HCT116 (cell line): ENCODE measurements at regions not wholly inside any gene's neighbourhood (a gene's known extent, or its start where the extent isn't known, plus 50 kb on each side); places are given as distances from the start of the nearest gene placed in this dataset.

Experiments
- ATAC-seq: fragments of 200-7000 bp; cut with Tn5 transposase; 2 replicates; pipeline ENCODE4 v1.9.1; 2020; ENCODE audit warnings: mild to moderate bottlenecking, moderate library complexity
- BruUV-seq: library from RNA; stranded (reverse); fragments of 400-500 nt; replicated peaks from 2 replicates; lab custom pipeline; 2021; lab: Mats Ljungman, UMichigan
- CTCF ChIA-PET: fragments of 300-600 bp; sonication (Branson Sonifier 250); formaldehyde crosslinking; loops from one replicate; lab custom pipeline; 2021; ENCODE audit warnings: antibody characterized with exemption; lab: Charles Lee
- POLR2A ChIA-PET: fragments of 300-600, 350-600 bp; sonication (Branson Sonifier 250); formaldehyde crosslinking; loops from one replicate; lab custom pipeline; 2021; ENCODE audit warnings: antibody characterized with exemption; lab: Charles Lee
- RAD21 ChIA-PET, 2 experiments: fragments of 300-600 bp; sonication (Branson Sonifier 250); formaldehyde crosslinking; loops; one replicate each; lab custom pipeline; 2023; ENCODE audit warnings: low total read pairs in 2 of 2; ENCODE audit not compliant: uncharacterized antibody in 2 of 2, unreplicated experiment in 2 of 2, low non-redundant PET in 1 of 2; lab: Charles Lee
- DNase-seq: peaks from one replicate; pipeline ENCODE4 v3.0.0-alpha.2; 2010; ENCODE audit warnings: low read depth, low spot score
- H2AFZ ChIP-seq: fragments of 200-600 bp; shearing (Covaris generic), sonication (generic); 2 replicates; pipeline ENCODE4 v1.6.1; 2017; ENCODE audit warnings: low read depth, mixed run types, mixed read lengths, antibody characterized with exemption, low read length; ENCODE audit not compliant: poor library complexity, severe bottlenecking
- H3K27ac ChIP-seq: 2 replicates; pipeline ENCODE4 v1.5.1; 2012; ENCODE audit warnings: low read depth, low read length
- H3K27me3 ChIP-seq: fragments of 200-600 bp; sonication (generic); 2 replicates; pipeline ENCODE4 v1.6.1; 2016; ENCODE audit warnings: mixed run types, low read length, mixed read lengths; ENCODE audit not compliant: insufficient read depth
- H3K36me3 ChIP-seq, 2 experiments: fragments of 200-500 bp in 1 of 2; fragments of 200-600 bp in 1 of 2; sonication (Bioruptor generic) in 1 of 2; sonication (generic) in 1 of 2; 2 replicates each; pipeline versions ENCODE4 v1.5.1 to v1.6.1; 2014 to 2016; ENCODE audit warnings: low read length in 2 of 2, inconsistent platforms in 1 of 2, mixed read lengths in 1 of 2, mixed run types in 1 of 2; ENCODE audit not compliant: insufficient read depth in 2 of 2, control insufficient read depth in 1 of 2
- H3K4me1 ChIP-seq, 2 experiments: fragments of 200-600 bp in 1 of 2; sonication (generic) in 1 of 2; 2 replicates each; pipeline versions ENCODE4 v1.5.1 to v1.6.1; 2012 to 2017; ENCODE audit warnings: low read length in 2 of 2, inconsistent platforms in 1 of 2, mild to moderate bottlenecking in 1 of 2, mixed read lengths in 1 of 2, mixed run types in 1 of 2, moderate library complexity in 1 of 2; ENCODE audit not compliant: insufficient read depth in 2 of 2, control insufficient read depth in 1 of 2
- H3K4me2 ChIP-seq: fragments of 200-600 bp; sonication (generic); 2 replicates; pipeline ENCODE4 v1.6.1; 2017; ENCODE audit warnings: mixed run types, low read length, mixed read lengths
- H3K4me3 ChIP-seq, 2 experiments: fragments of 200-600 bp in 1 of 2; sonication (generic) in 1 of 2; replicated peaks in 1 of 2; 2 replicates each; pipeline ENCODE4 v1.5.1; 2011 to 2016; ENCODE audit warnings: low read length in 2 of 2, control low read depth in 1 of 2, low read depth in 1 of 2, mild to moderate bottlenecking in 1 of 2, mixed read lengths in 1 of 2, mixed run types in 1 of 2
- H3K79me2 ChIP-seq: fragments of 200-600 bp; sonication (generic); 2 replicates; pipeline ENCODE4 v1.6.1; 2017; ENCODE audit warnings: mild to moderate bottlenecking, mixed run types, low read length, moderate library complexity, mixed read lengths; ENCODE audit not compliant: insufficient read depth
- H3K9ac ChIP-seq: fragments of 200-600 bp; sonication (generic); 2 replicates; pipeline ENCODE4 v1.6.1; 2016; ENCODE audit warnings: low read length, mixed read lengths
- H3K9me2 ChIP-seq: fragments of 200-600 bp; sonication (generic), shearing (Covaris generic); 2 replicates; pipeline ENCODE4 v1.6.1; 2017; ENCODE audit warnings: mixed run types, mild to moderate bottlenecking, moderate library complexity; ENCODE audit not compliant: insufficient read depth
- H3K9me3 ChIP-seq, 2 experiments: fragments of 200-500 bp in 1 of 2; fragments of 200-600 bp in 1 of 2; sonication (Bioruptor generic) in 1 of 2; sonication (generic) in 1 of 2; 2 replicates each; pipeline ENCODE4 v1.6.1; 2014 to 2017; ENCODE audit warnings: low read length in 2 of 2, mixed read lengths in 2 of 2, inconsistent platforms in 1 of 2, low read depth in 1 of 2, mild to moderate bottlenecking in 1 of 2, mixed run types in 1 of 2, moderate library complexity in 1 of 2; ENCODE audit not compliant: control insufficient read depth in 1 of 2, insufficient read depth in 1 of 2
- H4K20me1 ChIP-seq: fragments of 200-600 bp; sonication (generic), shearing (Covaris generic); 2 replicates; pipeline ENCODE4 v1.6.1; 2017; ENCODE audit warnings: mixed run types, mild to moderate bottlenecking, moderate library complexity; ENCODE audit not compliant: insufficient read depth
- EGR1 ChIP-seq: IDR thresholded peaks from 2 replicates; pipeline ENCODE4 v1.6.1; 2012; ENCODE audit warnings: low read depth
- ELF1 ChIP-seq: IDR thresholded peaks from 2 replicates; pipeline ENCODE4 v1.6.1; 2012; ENCODE audit warnings: low read depth, borderline replicate concordance
- EZH2 ChIP-seq: fragments of 200-600 bp; sonication (generic); IDR thresholded peaks from 2 replicates; pipeline ENCODE4 v1.6.1; 2017; ENCODE audit warnings: antibody characterized with exemption, mixed run types
- EZH2phosphoT487 ChIP-seq: fragments of 200-600 bp; IDR thresholded peaks from 2 replicates; pipeline ENCODE4 v1.6.1; 2018; ENCODE audit warnings: antibody characterized with exemption, borderline replicate concordance
- FOSL1 ChIP-seq: IDR thresholded peaks from 2 replicates; pipeline ENCODE4 v1.6.1; 2012; ENCODE audit warnings: low read depth
- MAX ChIP-seq: IDR thresholded peaks from 2 replicates; pipeline ENCODE4 v1.6.1; 2012
- POLR2A ChIP-seq: IDR thresholded peaks from 2 replicates; pipeline ENCODE4 v1.7.0; 2011; ENCODE audit warnings: borderline replicate concordance; ENCODE audit not compliant: insufficient read depth, insufficient read length; ENCODE audit errors: extremely low read depth
- RAD21 ChIP-seq: IDR thresholded peaks from 2 replicates; pipeline ENCODE4 v1.6.1; 2012; ENCODE audit warnings: low read depth, mild to moderate bottlenecking
- SIN3A ChIP-seq: IDR thresholded peaks from 2 replicates; pipeline ENCODE4 v1.6.1; 2012; ENCODE audit warnings: low read depth
- SP1 ChIP-seq: IDR thresholded peaks from 2 replicates; pipeline ENCODE4 v1.6.1; 2012; ENCODE audit warnings: low read depth
- TCF7L2 ChIP-seq: IDR thresholded peaks from 2 replicates; pipeline ENCODE4 v1.7.0; 2011; ENCODE audit warnings: borderline replicate concordance, inconsistent platforms; ENCODE audit not compliant: insufficient read depth, insufficient read length; ENCODE audit errors: extremely low read depth
- YY1 ChIP-seq: IDR thresholded peaks from 2 replicates; pipeline ENCODE4 v1.6.1; 2011; ENCODE audit warnings: low read length, low read depth, moderate library complexity, mild to moderate bottlenecking; ENCODE audit not compliant: insufficient replicate concordance; ENCODE audit errors: extremely low read depth
- ZBTB33 ChIP-seq: IDR thresholded peaks from 2 replicates; pipeline ENCODE4 v1.6.1; 2011; ENCODE audit warnings: mild to moderate bottlenecking, low read length, moderate library complexity; ENCODE audit not compliant: insufficient replicate concordance; ENCODE audit errors: extremely low read depth
- ZNF274 ChIP-seq: fragments of 200-500 bp; sonication (Bioruptor generic); IDR thresholded peaks from 2 replicates; pipeline ENCODE4 v1.6.1; 2014; ENCODE audit warnings: mild to moderate bottlenecking, low read depth, low read length, inconsistent platforms
- intact Hi-C: fragments of 100-400 bp; cut with micrococcal nuclease; formaldehyde crosslinking; loops from 2 replicates; pipeline ENCODE4 v1.10.0; 2022
- TF ChIP-seq, protein P1 (sequence below), 3 experiments: fragments of 200-600 bp in 1 of 3; sonication (generic) in 1 of 3; IDR thresholded peaks in 2 of 3; conservative IDR thresholded peaks in 1 of 3; 2 replicates each; pipeline ENCODE4 v1.5.1; 2012 to 2017; ENCODE audit warnings: low read depth in 2 of 3, low read length in 2 of 3, antibody characterized with exemption in 1 of 3, borderline replicate concordance in 1 of 3, control low read depth in 1 of 3, mild to moderate bottlenecking in 1 of 3, mixed read lengths in 1 of 3, mixed run types in 1 of 3, moderate library complexity in 1 of 3; ENCODE audit not compliant: insufficient read depth in 1 of 3
- TF ChIP-seq, protein P2 (sequence below): IDR thresholded peaks from 2 replicates; pipeline ENCODE4 v1.6.1; 2012

DNA sequence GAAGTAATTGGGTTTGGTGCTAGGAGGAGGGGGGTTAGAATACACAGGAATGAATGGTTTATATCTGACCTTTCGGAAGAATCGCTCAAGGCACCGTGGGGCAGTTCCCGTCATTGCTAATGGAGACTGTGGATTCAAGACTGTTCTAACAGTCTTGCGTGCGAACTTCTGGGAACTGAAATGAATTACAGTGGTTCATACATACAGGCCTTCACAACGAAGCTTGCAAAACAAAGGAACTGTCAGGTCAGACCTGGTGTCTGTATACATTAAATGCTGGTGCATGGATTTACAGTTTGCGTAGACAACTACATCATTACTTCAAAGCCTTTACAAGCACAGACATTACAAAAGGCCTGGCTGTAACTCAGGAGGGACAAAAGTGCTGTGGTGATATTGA, 983.9 kb downstream of the CDH11 start:
- POLR2A ChIA-PET, result no interaction called here
- ATAC-seq, result no peak
- intact Hi-C loops, result no loop called here

More for the DNA sequence above, 983.9 kb downstream of the CDH11 start:
- H3K9me2 ChIP-seq, result no peaks in the 10 kb centered on the region
- H2AFZ ChIP-seq, result no peak overlapping the region
- no peak overlapping the region for H3K27ac ChIP-seq
- no peaks in the 10 kb centered on the region for H3K36me3 ChIP-seq
- RAD21 ChIA-PET, result no interaction called here
- H4K20me1 ChIP-seq, result no peaks in the 10 kb centered on the region
- CTCF ChIA-PET, result no interaction called here
- no peak overlapping the region for H3K4me2 ChIP-seq
- H3K9me3 ChIP-seq, result peaks cover 6 to 17% of the 10 kb centered on the region in 2 experiments; a peak in 2 of 4 replicates
- no peak for TF ChIP-seq ZBTB33
- TF ChIP-seq, protein P1, sequence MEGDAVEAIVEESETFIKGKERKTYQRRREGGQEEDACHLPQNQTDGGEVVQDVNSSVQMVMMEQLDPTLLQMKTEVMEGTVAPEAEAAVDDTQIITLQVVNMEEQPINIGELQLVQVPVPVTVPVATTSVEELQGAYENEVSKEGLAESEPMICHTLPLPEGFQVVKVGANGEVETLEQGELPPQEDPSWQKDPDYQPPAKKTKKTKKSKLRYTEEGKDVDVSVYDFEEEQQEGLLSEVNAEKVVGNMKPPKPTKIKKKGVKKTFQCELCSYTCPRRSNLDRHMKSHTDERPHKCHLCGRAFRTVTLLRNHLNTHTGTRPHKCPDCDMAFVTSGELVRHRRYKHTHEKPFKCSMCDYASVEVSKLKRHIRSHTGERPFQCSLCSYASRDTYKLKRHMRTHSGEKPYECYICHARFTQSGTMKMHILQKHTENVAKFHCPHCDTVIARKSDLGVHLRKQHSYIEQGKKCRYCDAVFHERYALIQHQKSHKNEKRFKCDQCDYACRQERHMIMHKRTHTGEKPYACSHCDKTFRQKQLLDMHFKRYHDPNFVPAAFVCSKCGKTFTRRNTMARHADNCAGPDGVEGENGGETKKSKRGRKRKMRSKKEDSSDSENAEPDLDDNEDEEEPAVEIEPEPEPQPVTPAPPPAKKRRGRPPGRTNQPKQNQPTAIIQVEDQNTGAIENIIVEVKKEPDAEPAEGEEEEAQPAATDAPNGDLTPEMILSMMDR (IDR thresholded peaks at IDR 0.05 in 2 of 3, conservative IDR thresholded peaks at IDR 0.05 in 1 of 3; ENCODE audit: borderline replicate concordance in 1 of 3, insufficient read depth in 1 of 3, low read depth in 2 of 3, low read length in 2 of 3), result no peak
- no peak for TF ChIP-seq FOSL1
- TF ChIP-seq EZH2phosphoT487, result no peak
- TF ChIP-seq TCF7L2, result no peak
- TF ChIP-seq MAX, result no peak
- TF ChIP-seq ZNF274, result no peak
- TF ChIP-seq YY1, result no peak
- no peak for TF ChIP-seq POLR2A
- TF ChIP-seq SIN3A, result no peak
- no peak for TF ChIP-seq SP1
- TF ChIP-seq ELF1, result no peak
- TF ChIP-seq RAD21, result no peak
- TF ChIP-seq, protein P2, sequence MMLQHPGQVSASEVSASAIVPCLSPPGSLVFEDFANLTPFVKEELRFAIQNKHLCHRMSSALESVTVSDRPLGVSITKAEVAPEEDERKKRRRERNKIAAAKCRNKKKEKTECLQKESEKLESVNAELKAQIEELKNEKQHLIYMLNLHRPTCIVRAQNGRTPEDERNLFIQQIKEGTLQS, result no peak
- TF ChIP-seq EZH2, result no peak
- TF ChIP-seq EGR1, result no peak
- no TSS peak for BruUV-seq
- no peak overlapping the region for H3K4me3 ChIP-seq
- DNase-seq, result no peak
- H3K79me2 ChIP-seq, result no peaks in the 10 kb centered on the region
- no peak overlapping the region for H3K9ac ChIP-seq
- H3K27me3 ChIP-seq, result no peaks in the 10 kb centered on the region
- H3K4me1 ChIP-seq, result no peaks in the 10 kb centered on the region
